Heart left ventricle (tissue), 13 donors: ENCODE measurements at regions not wholly inside any gene's neighbourhood (a gene's known extent, or its start where the extent isn't known, plus 50 kb on each side); places are given as distances from the start of the nearest gene placed in this dataset.

Experiments
- CTCF ChIP-seq, 12 donors: fragments of 200-600 bp; sonication (generic) in 4 of 12; IDR thresholded peaks; one replicate each; pipeline versions ENCODE4 v1.5.0 to v1.8.0; 2018 to 2022; ENCODE audit warnings: antibody characterized with exemption in 12 of 12, mild to moderate bottlenecking in 5 of 12
- POLR2A ChIP-seq, 2 donors: fragments of 450-650 bp; IDR thresholded peaks; one replicate each; pipeline ENCODE4 v1.6.1; 2017; ENCODE audit warnings: antibody characterized with exemption in 2 of 2, mild to moderate bottlenecking in 2 of 2, moderate library complexity in 2 of 2
- donor health status: ischemic (EF 13 %, LVEDD 7.1; RV severe dilation, severe dysfunction).
- donor health status: DM: no; HTN: yes; CAD: no.
- donor health status: DM: no; HTN: no; CAD: no.
- donor health status: ischemic (EF 25% LVEDD 6.9; RV normal size, moderate dysfunction).
- donor health status: ischemic (EF 25% LVEDD 5.7; RV mildly dilated, moderate dysfunction).
- donor health status: ischemic (EF 35%, LVEDD 5.7; RV mildly dilated, moderate dysfunction).
- donor health status: nonischemic (EF 11% LVEDD 7.7; RV severe dilation, severe dysfunction).
- donor health status: DM: yes; HTN: yes; CAD: no.
- donor health status: PGD.
- donor health status: ischemic (EF 29% LVEDD 5.4; RV normal size, mild dysfunction).
- donor health status: nonischemic (EF 23%, LVEDD 6.1; RV moderate dilation, normal function).

- no peak for TF ChIP-seq CTCF (IDR thresholded peaks at IDR 0.05)
- TF ChIP-seq POLR2A (IDR thresholded peaks at IDR 0.05): no peak
Observed at GRCh38 chr14:53501361-53502211, 348.5 kb upstream of the DDHD1 start.
